GM18870 (cell line): ENCODE measurements at regions not wholly inside any gene's neighbourhood (a gene's known extent, or its start where the extent isn't known, plus 50 kb on each side); places are given as distances from the start of the nearest gene placed in this dataset.
"Not testable (repeated sequence)": the region's sequence is repeated elsewhere in the genome, so short reads cannot be mapped to it uniquely, and the experiment has no call there.

Experiments used
- ATAC-seq: cut with Tn5 transposase; IDR thresholded peaks from one replicate; pipeline ENCODE4 v1.9.1; 2021; ENCODE audit warnings: moderate library complexity; ENCODE audit not compliant: unreplicated experiment

DNA sequence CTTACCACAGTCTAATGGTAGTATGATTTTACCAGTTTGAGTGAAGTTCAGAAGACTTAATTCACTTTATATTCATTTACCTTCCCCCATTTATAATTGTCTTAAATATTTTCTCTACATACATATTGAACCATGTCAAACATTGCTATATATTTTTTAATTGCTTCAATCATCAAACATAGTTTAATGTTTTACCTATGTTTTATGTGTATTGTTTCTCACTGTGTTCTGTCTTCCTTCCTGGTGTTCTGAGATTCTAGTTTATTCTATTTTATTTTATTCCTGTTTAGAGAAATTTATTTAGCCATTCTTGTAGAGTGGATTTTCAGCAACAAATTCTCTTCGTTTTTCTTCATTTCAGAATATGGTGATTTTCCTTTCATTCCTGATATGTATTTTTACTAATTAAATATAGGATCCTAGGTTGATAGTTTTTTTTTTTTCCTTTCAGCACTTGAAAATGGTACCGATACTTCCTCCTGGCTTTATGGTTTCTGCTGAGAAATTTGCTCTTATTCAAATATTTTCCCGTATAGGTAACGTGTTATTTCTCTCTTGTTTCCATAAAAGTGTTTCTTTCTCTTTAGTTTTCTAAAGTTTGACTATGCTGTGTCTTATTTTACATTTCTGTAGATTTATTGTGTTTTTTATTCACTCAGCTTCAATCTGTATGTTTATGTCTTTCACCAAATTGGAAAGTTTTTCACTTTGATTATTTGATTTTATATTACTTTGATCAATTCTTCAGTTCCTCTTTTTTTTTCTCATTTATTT is 201.8 kb upstream of the AGR3 start:
- ATAC-seq = no peak

- ATAC-seq = no peak
Measured at GRCh38 chr7:17084166-17084475, 202.3 kb upstream of the AGR3 start.

DNA sequence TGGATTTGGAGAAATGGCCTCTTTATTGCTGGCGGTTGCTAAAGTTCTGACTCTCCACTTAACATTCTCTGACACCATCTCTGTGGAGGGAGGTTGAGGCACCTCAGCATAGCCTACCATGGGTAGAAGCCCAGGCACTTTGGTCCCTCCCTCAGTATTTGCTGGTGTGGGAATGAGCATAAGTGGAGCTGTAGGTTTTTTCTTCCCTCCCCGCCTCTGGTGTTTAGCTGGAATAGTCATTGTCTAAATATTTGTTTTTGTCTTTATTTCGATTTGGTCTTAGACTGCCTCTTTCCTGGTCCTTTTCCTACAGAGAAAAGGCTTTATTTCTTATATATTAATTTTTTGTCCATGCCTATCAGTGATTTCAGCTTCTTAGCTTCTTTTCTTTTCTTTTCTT is 203.4 kb upstream of the AGR3 start:
- no peak for ATAC-seq

DNA sequence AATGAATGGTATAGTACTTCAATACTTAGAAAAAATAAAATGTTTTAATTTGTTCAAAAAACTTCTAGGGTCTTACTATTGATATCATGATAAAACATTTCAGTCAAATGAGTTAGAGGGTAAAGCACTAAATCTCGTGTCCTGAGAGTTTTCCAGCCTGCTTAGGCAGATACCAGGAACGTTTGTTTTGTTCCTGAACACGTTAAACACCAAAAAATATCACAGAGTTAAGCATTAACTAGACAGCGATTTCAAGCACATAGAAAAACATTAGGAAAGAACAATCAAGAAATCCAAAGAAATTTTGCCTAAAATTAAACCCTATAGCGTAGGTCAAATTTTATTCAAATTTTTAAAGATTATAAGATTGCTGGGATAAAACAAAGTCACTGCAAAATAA is 204.6 kb upstream of the AGR3 start:
- ATAC-seq = no peak

DNA sequence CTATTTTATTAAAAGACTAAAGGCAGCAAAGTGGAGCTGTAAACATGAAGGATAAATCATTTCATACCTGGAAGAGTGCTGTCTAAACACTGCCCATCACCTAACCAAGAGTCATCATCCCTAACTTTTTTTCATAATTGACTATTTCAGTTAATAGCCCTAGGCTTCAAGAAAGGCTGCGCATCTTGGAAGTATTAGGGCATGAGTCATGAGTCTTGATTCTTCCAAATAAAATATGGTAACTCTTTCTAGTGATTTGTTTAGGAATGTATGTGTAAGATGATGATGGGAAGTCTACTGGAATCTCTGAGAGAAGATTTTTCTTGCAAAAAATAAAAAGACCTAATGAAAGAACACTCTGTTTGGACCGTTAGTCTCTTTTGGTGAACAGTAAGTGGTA is 207.7 kb upstream of the AHR start:
- no peak for ATAC-seq

GRCh38 chr7:17093461-17093860 is 205.0 kb upstream of the AHR start:
- no peak for ATAC-seq

DNA sequence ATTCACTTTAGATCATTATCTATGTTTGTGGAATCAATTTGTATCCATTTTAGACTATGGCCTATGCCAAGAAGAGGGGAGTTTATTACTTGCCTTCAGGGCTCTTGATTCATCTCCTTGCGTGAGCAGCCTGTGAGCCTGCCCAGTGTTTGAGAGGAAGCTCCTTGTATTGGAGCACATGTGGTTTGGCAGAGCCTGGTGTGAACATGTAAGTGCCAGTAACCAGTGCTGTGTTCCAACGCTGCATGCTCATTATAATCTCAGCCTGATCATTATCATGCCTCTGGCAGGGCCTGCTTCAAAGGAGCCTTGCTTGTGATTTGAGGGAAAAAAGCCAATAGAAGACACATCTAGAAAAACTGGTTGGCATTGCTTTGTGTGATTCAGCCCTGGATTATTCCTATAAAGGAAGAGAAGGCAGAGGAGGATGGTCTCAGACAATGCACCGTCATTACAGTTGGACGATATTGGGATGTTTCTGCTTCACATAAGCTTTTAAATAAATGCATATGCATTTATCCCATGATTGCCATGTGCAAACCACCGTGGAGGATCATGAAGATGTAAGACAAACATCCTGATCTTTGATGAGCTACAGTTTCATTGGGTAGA is 203.4 kb upstream of the AHR start:
- no peak for ATAC-seq

GRCh38 chr7:17095931-17096330 is 202.5 kb upstream of the AHR start:
- ATAC-seq = no peak

DNA sequence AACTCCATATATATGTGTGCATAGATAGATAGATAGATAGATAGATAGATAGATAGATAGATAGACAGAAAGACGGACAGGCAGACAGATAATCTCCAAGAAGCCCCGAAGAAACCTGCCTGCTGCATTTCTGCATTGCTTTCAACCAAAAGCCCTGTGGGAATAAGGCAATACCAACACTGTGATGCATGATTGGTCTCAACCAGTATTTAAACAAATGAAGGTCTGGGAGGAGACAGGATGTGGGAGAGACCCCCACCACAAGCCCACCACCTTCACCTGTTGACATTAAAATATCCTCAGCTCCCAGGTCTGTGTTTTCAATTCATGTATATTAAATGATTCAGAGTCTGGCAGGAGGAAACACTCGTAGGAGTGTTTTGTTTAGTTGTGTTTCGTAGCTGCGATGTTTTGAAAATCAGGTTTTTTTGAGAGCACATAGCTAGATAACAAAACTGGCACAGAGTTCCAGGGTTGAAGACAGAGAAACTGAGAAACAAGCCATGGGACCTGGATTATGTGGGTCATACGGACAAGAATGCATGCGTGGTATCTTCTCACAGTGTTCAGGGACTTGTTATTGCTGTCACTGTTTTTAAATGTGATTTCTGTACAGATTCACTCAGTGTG is 200.7 kb upstream of the AHR start:
- no peak for ATAC-seq

- no peak for ATAC-seq
Measured at GRCh38 chr7:17098515-17098914, 199.9 kb upstream of the AHR start.

GRCh38 chr7:17099083-17099973 is 199.1 kb upstream of the AHR start:
- ATAC-seq = no peak

DNA sequence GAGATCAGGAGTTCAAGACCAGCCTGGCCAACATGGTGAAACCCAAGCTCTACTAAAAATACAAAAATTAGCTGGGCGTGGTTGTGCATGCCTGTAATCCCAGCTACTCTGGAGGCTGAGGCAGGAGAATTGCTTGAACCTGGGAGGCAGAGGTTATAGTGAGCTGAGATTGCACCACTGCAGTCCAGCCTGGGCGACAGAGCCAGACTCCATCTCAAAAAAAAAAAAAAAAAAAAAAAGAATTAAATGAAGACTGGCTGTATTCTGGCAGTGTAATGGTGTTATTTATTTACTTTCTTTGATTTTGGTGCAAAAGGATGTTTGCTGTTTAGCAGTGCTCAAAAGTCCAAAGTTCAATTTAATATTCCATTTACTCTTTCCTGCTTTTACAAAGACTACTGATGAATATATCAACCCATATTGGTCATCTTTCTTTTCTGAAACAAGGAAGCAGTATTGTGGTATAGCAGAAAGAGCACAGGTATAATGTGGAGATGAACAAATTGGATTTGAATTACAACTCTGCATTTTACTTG is 198.4 kb upstream of the AHR start:
- not testable (repeated sequence) for ATAC-seq

GRCh38 chr7:17101207-17101696 is 197.2 kb upstream of the AHR start:
- ATAC-seq = no peak

DNA sequence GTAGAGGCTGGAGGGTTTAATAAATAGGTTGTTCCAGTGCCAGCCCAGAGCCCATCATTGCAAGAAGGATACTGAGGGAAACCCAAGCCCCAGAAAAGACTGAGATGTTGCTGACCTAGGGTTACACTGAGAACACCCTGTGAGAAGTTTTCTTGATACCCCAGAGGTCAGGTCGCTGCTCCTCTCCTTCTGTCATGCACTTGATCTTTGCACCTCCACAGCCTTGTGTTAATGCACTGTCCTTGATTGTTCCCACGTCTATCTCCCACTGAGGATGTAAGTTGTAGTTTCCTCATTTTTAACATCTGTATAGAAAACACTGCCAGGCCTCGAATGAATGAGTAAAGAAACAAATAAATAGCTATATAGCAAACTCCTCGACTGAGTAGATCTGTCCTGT is 195.3 kb upstream of the AHR start:
- ATAC-seq = no peak

DNA sequence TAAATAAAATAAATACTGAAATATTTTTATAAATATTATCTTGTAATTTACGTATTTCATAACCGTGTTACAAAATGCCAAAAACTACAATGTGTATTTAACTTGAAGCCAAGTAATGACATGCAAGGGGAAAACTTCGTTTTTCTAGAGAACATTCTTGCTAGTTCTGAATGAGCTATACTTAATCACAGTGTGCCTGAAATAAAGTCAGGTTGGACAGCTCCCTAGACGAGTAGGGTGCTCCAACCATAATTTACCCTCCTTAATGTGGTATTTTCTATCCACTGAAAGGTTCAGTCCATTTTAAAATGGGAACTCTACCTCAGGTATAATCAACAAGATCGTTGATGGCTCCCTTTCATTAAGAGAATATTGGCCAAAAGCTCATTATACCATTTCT is 194.5 kb upstream of the AHR start:
- no peak for ATAC-seq

DNA sequence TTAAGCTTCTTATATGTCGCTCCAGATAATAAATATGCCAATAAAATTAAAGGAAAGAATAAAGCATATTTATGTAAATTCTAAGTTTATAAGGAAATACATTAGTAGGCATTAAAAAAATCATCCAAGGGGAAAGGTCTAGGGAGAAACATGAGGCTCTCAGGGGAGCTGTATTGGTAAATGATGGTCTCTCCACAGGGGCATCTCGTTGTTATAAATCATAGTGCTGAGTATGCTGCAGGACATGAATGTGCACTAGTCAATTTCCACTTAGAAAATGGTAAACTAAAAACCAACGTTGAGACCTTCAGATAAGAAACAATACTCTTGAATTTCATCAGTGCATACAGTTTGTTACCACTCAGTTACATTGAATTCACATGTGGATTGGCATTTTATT is 194.0 kb upstream of the AHR start:
- ATAC-seq = no peak

DNA sequence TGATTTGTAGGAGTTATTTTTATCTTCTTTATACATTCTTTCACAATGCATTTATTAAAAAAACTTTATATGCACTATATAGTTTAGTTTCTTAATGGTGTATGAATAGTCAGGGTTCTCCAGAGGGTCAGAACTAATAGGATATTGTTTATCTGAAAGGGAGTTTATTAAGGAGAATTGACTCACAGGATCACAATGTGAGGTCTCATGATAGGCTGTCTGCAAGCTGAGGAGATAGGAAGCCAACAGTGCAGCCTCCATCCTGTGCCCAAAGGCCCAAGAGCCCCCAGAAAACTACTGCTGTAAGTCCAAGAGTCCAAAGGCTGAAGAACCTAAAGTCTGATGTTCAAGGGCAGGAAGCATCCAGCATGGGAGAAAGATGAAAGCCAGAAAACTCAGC is 192.8 kb upstream of the AHR start:
- ATAC-seq = no peak

DNA sequence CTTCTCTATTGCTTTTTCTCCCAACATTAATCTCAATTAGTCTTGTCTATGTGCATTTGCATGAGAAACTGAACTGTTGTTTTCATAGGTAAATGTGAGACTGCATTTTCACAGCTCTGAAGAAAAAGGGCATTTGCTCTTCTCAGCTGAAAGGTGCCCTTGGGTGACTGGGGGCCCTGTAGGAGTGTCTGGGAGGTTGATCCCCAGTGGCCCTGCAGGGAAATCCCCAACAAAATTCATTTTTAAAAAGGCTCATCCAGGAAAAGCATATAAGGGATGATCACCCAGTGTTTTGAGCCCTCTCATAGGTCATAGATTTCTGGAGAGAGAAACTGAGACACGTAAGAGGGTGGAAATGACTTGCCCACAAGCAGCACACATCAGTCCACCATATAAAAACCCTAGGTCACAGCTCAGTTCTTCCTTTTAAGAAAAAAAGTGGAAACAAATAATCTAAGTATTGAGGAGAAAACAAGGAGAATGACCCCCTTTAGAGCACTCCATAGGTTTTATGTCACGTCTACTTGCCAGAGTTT is 190.3 kb upstream of the AHR start:
- no peak for ATAC-seq

DNA sequence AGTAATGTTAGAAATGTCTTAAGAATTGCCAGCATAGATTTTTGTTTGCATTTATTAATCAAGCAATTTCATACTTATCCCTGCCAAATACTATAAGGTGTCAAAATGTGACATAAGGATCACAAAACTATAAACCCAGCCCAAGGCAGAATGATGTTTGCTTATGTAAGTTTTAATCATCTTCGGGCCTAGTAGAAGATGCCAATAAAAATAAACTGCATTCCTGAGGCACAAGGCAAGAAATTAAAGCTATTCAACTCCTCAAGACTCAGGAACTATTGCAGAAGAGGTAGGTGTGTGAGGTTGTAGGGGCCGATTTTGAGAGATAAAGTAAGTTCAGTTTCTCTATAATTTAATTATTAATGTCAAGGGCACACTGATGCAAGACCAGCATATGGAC is 189.4 kb upstream of the AHR start:
- ATAC-seq = no peak

DNA sequence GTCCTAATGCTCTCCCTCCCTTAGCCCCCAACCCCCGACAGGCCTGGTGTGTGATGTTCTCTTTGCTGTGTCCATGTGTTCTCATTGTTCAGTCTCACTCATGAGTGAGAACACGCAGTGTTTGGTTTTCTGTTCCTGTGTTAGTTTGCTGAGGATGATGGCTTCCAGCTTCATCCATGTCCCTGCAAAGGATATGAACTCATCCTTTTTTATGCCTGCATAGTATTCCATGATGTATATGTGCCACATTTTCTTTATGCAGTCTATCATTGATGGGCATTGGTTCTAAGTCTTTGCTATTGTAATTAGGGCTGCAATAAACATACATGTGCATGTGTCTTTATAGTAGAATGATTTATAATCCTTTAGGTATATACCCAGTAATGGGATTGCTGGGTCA is 184.7 kb upstream of the AHR start:
- not testable (repeated sequence) for ATAC-seq

GRCh38 chr7:17118412-17118811 is 180.0 kb upstream of the AHR start:
- no peak for ATAC-seq
